Large intestine (tissue), 3 donors: ENCODE measurements at regions not wholly inside any gene's neighbourhood (a gene's known extent, or its start where the extent isn't known, plus 50 kb on each side); places are given as distances from the start of the nearest gene placed in this dataset.
"Not testable (repeated sequence)": the region's sequence is repeated elsewhere in the genome, so short reads cannot be mapped to it uniquely, and the experiment has no call there.

Experiments
- DNase-seq, 2 donors: peaks; one replicate each; pipeline versions ENCODE4 v3.0.0 to v3.0.0-alpha.2; 2013
- H3K27ac ChIP-seq: one replicate; pipeline ENCODE4 v1.5.1; 2013; ENCODE audit warnings: low read length
- H3K27me3 ChIP-seq: 2 replicates; pipeline ENCODE4 v1.6.1; 2013; ENCODE audit warnings: low read length; ENCODE audit not compliant: control insufficient read depth, insufficient read depth
- H3K36me3 ChIP-seq: 2 replicates; pipeline ENCODE4 v1.6.1; 2013; ENCODE audit warnings: low read length; ENCODE audit not compliant: control insufficient read depth, insufficient read depth
- H3K4me1 ChIP-seq: one replicate; pipeline ENCODE4 v1.6.1; 2013; ENCODE audit warnings: low read length; ENCODE audit not compliant: control insufficient read depth, insufficient read depth
- H3K4me3 ChIP-seq: one replicate; pipeline ENCODE4 v1.5.1; 2013; ENCODE audit warnings: low read length
- H3K9me3 ChIP-seq: one replicate; pipeline ENCODE4 v1.6.1; 2013; ENCODE audit warnings: mild to moderate bottlenecking, low read depth, low read length, moderate library complexity; ENCODE audit not compliant: control insufficient read depth
- WGBS: methylation state at CpG from one replicate; pipeline ENCODE4 v1.1.5; 2013; ENCODE audit warnings: low lambda C conversion rate; ENCODE audit not compliant: insufficient coverage; 5-methylcytosine and 5-hydroxymethylcytosine counted together

DNA sequence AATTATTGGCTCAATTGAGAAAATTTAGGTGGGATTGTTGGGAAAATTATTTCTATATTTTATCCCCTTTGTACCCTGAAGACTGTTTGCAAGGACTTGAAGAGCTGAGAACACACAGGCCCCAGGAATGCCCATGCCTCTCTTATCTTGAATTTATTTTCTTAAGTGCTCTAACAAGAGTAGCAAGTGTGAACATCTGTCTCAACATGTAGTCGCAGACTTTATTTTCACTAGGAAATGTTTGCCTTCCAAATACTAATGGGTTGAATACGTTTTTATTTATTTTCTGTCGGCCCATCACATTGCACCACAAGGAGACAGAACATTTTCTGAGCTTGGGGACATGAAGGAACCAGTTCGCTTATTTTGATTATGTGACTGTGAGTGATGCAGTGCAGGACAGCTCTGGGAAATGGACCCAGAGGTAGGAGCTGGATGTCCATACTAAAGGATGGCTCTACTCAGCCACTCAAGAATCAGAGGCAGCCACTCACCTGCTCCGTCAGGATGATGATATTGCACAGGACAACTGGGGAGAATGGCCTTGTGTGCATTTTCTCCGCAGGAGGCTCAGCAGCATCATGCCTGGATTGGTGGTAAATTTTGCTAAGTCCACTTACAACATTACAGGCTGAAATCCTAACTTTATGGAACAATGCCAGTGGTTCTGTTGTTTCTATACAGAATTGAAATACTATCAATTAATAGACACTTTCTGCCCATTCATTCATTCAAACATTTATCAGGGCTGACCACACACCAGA, 332.7 kb downstream of the FGFR2 start:
- Histone ChIP-seq H3K27ac (no peak overlapping the region), H3K4me1 (peaks cover 8% of the 10 kb centered on the region), H3K36me3 (no peaks in the 10 kb centered on the region), H3K27me3 (no peaks in the 10 kb centered on the region), H3K9me3 (no peaks in the 10 kb centered on the region), H3K4me3 (no peak overlapping the region)
- DNase-seq, result no peak
- WGBS, result 27% methylated on average over 2 of the region's 6 CpGs

DNA sequence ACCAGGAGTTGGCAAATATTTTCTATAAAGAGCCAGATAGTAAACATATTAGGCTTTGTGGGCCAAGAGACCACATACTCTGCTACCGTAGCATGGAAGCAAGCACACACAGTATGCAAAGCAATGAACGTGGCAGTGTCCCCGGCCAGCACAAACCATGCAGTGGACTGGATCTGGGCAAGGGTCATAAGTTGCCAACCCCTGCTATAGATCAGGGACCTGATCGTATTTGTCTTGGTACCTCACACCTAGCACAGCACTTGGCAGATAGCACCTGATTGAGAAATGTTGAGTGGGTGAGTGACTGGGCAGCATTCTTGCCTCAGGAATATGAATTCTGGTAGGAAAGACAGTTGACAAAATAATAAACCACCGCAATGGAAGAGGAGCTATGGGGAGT, 331.9 kb downstream of the FGFR2 start:
- peaks cover 8% of the 10 kb centered on the region for H3K4me1 ChIP-seq
- H3K27ac ChIP-seq, result no peak overlapping the region
- H3K36me3 ChIP-seq, result no peaks in the 10 kb centered on the region
- no peaks in the 10 kb centered on the region for H3K9me3 ChIP-seq
- DNase-seq, result no peak
- no peak overlapping the region for H3K4me3 ChIP-seq
- H3K27me3 ChIP-seq, result no peaks in the 10 kb centered on the region
- no CpG with 5 or more reads among the region's 5 CpGs for WGBS

DNA sequence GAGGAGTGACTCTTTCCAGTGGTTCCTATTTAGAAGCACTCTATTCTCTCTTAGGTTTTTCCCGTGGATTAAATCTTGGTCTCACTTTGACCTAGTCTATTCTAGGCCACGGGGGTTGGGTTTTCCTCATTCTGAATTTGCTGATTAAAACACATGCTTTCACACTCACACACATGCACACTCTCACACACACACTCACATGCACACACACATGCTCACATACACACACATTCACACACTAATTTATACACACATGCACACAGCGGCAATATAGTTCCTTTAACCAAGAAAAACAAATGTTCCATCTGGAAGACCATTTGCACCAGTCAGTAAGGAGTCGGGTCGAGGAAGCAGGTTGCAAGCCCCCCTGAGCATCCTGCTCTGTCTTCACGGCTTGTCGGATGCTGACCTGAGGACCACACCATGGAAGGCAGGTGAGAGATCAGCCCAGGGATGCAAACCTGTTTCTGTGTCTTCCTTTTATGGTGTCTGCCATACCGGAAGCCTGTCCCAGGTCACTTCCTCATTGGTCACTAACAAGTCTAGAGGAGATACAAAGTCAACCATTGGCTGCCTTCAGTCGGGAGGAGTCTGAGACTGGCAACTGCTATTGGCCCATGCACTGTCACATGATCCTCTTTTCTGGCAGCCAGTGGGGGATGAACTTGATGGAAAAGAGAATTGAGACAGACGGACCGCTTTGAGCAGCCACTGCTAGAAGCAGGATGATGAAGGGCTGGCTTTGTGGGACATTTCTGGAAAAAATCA, 330.8 kb downstream of the FGFR2 start:
- no peaks in the 10 kb centered on the region for H3K9me3 ChIP-seq
- no peak for DNase-seq
- H3K4me3 ChIP-seq, result no peak overlapping the region
- H3K36me3 ChIP-seq, result no peaks in the 10 kb centered on the region
- H3K4me1 ChIP-seq, result peaks cover 8% of the 10 kb centered on the region
- no peak overlapping the region for H3K27ac ChIP-seq
- no CpG with 5 or more reads among the region's 11 CpGs for WGBS
- H3K27me3 ChIP-seq, result no peaks in the 10 kb centered on the region

DNA sequence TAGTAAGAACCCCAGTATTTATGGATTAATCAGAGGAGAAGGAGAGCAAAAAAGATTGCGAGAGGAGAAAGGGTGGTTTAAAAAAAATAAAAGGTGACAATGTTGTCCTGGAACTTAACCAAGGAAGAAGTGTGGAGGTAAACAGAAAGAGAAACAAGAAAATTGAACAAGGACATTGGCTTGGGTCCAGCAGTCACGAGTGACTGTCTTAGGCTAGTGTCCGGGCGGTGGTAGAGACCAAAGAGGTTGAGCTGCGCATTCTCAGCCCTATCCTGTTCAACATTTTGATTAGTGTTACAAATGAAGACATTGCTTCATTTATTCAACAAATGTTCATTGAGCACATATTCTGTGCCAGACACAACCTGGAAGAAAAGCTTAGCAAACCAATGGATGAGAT, 329.9 kb downstream of the FGFR2 start:
- H3K4me3 ChIP-seq, result no peak overlapping the region
- WGBS, result 100% methylated on average over 1 of the region's 5 CpGs
- H3K27me3 ChIP-seq, result no peaks in the 10 kb centered on the region
- H3K4me1 ChIP-seq, result no peaks in the 10 kb centered on the region
- H3K27ac ChIP-seq, result no peak overlapping the region
- H3K36me3 ChIP-seq, result no peaks in the 10 kb centered on the region
- H3K9me3 ChIP-seq, result no peaks in the 10 kb centered on the region
- DNase-seq, result peak in 1 of 2 donors; percentile 34

DNA sequence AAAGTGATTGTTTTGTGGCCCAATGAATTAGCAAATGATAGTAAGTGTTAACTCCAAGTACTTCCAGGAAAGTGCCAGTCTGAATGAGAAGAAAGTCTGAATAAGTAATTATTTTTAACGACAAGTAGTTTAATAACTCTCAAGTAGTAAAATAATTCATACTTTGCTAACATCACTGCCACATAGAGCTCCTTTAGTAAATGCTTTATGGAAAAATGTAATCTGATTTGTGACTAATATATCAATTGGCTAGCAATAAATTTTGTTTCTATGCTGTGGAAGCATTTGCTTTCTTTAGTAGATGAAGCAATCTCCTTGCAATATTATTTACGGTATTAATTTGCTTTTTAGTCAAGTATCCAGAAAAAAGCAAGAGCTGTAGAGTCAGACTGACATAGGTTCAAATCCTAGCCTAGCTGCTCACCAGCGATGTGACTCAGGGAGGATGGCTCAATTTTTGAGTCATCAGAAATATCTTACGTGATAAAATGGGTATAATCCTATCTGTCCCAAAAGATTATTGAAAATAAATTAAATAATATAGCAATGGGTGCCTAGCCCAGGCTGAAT, 329.3 kb downstream of the FGFR2 start:
- no peak overlapping the region for H3K4me3 ChIP-seq
- no peaks in the 10 kb centered on the region for H3K9me3 ChIP-seq
- no peaks in the 10 kb centered on the region for H3K4me1 ChIP-seq
- no peaks in the 10 kb centered on the region for H3K36me3 ChIP-seq
- H3K27me3 ChIP-seq, result no peaks in the 10 kb centered on the region
- WGBS, result 100% methylated on average over 2 of the region's 4 CpGs
- no peak for DNase-seq
- no peak overlapping the region for H3K27ac ChIP-seq

DNA sequence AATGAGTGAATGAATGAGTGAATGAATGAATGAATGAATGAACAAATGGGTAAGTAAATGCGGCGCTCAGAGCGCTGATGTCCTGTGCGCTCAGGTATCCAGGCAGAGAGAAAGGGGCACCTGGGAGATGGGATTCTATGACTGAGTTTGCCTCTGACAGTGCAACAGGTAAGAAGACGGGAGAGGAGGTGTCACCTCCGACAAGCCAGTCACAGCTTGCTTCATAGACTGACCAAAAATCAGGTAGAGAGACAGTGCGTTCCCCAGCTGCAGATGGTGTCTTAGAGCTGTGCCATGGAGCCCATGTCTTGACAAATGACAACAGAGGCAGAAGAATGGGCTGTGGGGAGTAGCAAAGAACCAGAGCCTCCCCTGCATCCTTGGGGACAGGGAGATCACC, 327.3 kb downstream of the FGFR2 start:
- WGBS, result 100% methylated on average over 1 of the region's 7 CpGs
- H3K9me3 ChIP-seq, result no peaks in the 10 kb centered on the region
- H3K36me3 ChIP-seq, result no peaks in the 10 kb centered on the region
- no peak overlapping the region for H3K4me3 ChIP-seq
- no peaks in the 10 kb centered on the region for H3K27me3 ChIP-seq
- H3K27ac ChIP-seq, result no peak overlapping the region
- DNase-seq, result no peak
- no peaks in the 10 kb centered on the region for H3K4me1 ChIP-seq

DNA sequence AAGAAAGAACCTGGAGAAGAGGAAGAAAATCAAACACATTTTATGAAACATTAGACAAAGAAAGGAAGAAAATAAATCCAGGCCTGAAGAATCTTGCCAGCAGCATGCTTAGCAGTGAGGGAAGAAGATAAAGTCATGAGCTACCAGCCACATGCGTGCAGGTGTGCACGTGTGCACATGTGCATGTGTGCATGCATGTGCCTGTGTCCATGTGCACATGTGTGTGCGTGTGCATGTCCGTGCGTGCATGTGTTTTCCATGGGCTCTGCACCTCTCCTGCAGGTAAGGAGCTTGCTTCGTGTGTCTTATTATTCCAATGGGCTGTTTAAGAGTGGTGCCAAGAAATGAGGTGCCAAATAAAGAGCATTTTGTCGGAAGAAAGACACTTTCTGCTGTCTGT, 322.2 kb downstream of the FGFR2 start:
- Histone ChIP-seq H3K4me1 (no peaks in the 10 kb centered on the region), H3K4me3 (no peak overlapping the region), H3K27ac (no peak overlapping the region), H3K9me3 (no peaks in the 10 kb centered on the region), H3K36me3 (no peaks in the 10 kb centered on the region), H3K27me3 (no peaks in the 10 kb centered on the region)
- DNase-seq, result no peak
- WGBS, result no CpG with 5 or more reads among the region's 7 CpGs

DNA sequence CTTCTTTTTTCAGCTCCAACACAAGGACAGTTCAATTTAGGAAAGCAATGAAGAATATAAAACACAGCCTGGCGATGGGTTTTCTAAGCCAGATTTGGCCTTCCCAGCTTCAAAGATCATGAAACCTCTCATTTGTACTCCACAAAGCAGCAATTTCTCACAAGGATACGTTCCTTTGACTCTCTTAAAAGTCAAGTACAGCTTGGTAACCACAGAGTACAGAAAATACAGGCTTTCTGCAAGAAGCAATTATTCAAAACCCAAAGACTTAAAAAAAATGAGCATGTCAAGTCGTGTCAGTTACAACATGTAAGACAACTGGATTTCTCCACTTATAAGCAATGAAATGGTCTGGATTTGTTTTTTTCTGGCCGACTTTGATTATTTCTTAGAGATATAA, 321.4 kb downstream of the FGFR2 start:
- no peaks in the 10 kb centered on the region for H3K36me3 ChIP-seq
- no peaks in the 10 kb centered on the region for H3K9me3 ChIP-seq
- 94% methylated on average over 2 of the region's 4 CpGs for WGBS
- no peak overlapping the region for H3K27ac ChIP-seq
- H3K27me3 ChIP-seq, result no peaks in the 10 kb centered on the region
- no peak for DNase-seq
- no peak overlapping the region for H3K4me3 ChIP-seq
- no peaks in the 10 kb centered on the region for H3K4me1 ChIP-seq

DNA sequence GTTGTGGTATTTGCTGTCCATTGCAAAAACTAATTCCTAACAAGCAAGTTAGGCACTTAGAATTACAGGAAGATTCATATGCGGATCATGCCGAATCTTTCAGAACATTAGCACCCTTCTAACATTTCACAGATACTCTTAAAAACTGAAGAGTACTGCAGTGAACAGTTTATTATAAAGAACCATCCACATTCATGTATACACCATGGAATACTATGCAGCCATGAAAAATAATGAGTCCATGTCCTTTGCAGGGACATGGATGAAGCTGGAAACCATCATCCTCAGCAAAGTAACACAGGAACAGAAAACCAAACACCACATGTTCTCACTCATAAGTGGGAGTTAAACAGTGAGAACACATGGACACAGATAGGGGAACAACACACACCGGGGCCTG, 319.9 kb downstream of the FGFR2 start:
- H3K4me3 ChIP-seq, H3K27me3 ChIP-seq, H3K27ac ChIP-seq, H3K9me3 ChIP-seq, DNase-seq, H3K36me3 ChIP-seq, H3K4me1 ChIP-seq: not testable (repeated sequence)
- WGBS, result no CpG with 5 or more reads among the region's 3 CpGs

DNA sequence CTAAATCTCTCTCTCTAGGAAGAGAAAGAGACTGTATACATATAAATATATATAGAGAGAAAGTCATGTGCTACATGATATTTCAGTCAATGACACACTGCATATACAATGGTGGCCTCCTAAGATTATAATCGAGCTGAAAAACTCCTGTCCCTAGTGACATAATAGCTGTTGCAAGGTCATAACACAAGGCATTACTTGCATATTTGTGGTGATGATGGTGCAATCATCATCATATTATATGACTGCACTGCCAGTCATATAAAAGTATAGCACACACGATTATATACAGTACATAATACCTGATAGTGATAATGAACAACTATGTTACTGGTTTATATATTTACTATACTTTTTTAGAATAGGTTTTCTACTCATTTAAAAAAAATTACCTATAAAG, 316.7 kb downstream of the FGFR2 start:
- 67% methylated on average over 1 of the region's 2 CpGs for WGBS
- Histone ChIP-seq H3K27me3 (no peaks in the 10 kb centered on the region), H3K36me3 (no peaks in the 10 kb centered on the region)

More for the DNA sequence above, 316.7 kb downstream of the FGFR2 start:
- DNase-seq, result peak in 1 of 2 donors; percentile 39
- Histone ChIP-seq H3K27ac (no peak overlapping the region), H3K9me3 (no peaks in the 10 kb centered on the region), H3K4me1 (no peaks in the 10 kb centered on the region), H3K4me3 (no peak overlapping the region)
